Natural killer cell (primary cell): ENCODE measurements at regions not wholly inside any gene's neighbourhood (a gene's known extent, or its start where the extent isn't known, plus 50 kb on each side); places are given as distances from the start of the nearest gene placed in this dataset.
A peak's percentile ranks its signal among the peaks of the same experiment; 100 is the strongest.

Experiments used
- ATAC-seq, 3 donors: fragments of 150-1000 bp in 2 of 3; fragments of 200-7000 bp in 1 of 3; cut with Tn5 transposase; 1 replicate in 1 of 3; 2 replicates in 2 of 3; pipeline ENCODE4 v1.10.0; 2021; ENCODE audit warnings: mild to moderate bottlenecking in 2 of 3, moderate library complexity in 2 of 3
- DNase-seq, 2 donors: peaks; one replicate each; pipeline versions ENCODE4 v3.0.0 to v3.0.0-alpha.2; 2013 to 2021; ENCODE audit warnings: mixed read lengths in 1 of 2
- H3K27ac ChIP-seq: one replicate; pipeline ENCODE4 v1.5.1; 2013; ENCODE audit warnings: mild to moderate bottlenecking, low read length
- H3K27me3 ChIP-seq: one replicate; pipeline ENCODE4 v1.6.1; 2013; ENCODE audit warnings: low read length; ENCODE audit not compliant: control insufficient read depth, insufficient read depth
- H3K36me3 ChIP-seq: one replicate; pipeline ENCODE4 v1.6.1; 2013; ENCODE audit warnings: low read length; ENCODE audit not compliant: control insufficient read depth, insufficient read depth
- H3K4me1 ChIP-seq: one replicate; pipeline ENCODE4 v1.6.1; 2013; ENCODE audit warnings: low read length; ENCODE audit not compliant: control insufficient read depth, insufficient read depth
- H3K4me3 ChIP-seq: one replicate; pipeline ENCODE4 v1.5.1; 2013; ENCODE audit warnings: low read length
- H3K9me3 ChIP-seq: one replicate; pipeline ENCODE4 v1.6.1; 2013; ENCODE audit warnings: low read length; ENCODE audit not compliant: control insufficient read depth, insufficient read depth
- H3K27ac Mint-ChIP-seq, 2 donors: one replicate each; pipeline ENCODE4 v1.8.0; 2022; ENCODE audit warnings: mild to moderate bottlenecking in 2 of 2, mixed read lengths in 2 of 2, moderate library complexity in 1 of 2
- H3K27me3 Mint-ChIP-seq, 2 donors: one replicate each; pipeline ENCODE4 v1.8.0; 2022; ENCODE audit warnings: low read depth in 2 of 2, mixed read lengths in 2 of 2
- H3K36me3 Mint-ChIP-seq: one replicate; pipeline ENCODE4 v1.8.0; 2022; ENCODE audit warnings: mixed read lengths
- H3K4me1 Mint-ChIP-seq, 2 donors: one replicate each; pipeline ENCODE4 v1.8.0; 2022; ENCODE audit warnings: mixed read lengths in 2 of 2
- H3K4me3 Mint-ChIP-seq: one replicate; pipeline ENCODE4 v1.8.0; 2022; ENCODE audit warnings: mild to moderate bottlenecking, moderate library complexity, mixed read lengths
- H3K9me3 Mint-ChIP-seq, 2 donors: one replicate each; pipeline ENCODE4 v1.8.0; 2022; ENCODE audit warnings: mixed read lengths in 2 of 2
- CTCF ChIP-seq: fragments of 200-600 bp; IDR thresholded peaks from one replicate; pipeline ENCODE4 v1.8.0; 2022; ENCODE audit warnings: antibody characterized with exemption
- WGBS: methylation state at CpG from one replicate; pipeline ENCODE4 v1.1.7; 2013; ENCODE audit warnings: missing lambda C conversion rate; ENCODE audit not compliant: insufficient coverage; 5-methylcytosine and 5-hydroxymethylcytosine counted together
- intact Hi-C: fragments of 100-400 bp; cut with micrococcal nuclease; formaldehyde crosslinking; loops from one replicate; pipeline ENCODE4 v1.14.2; 2022

- no peak overlapping the region for H3K4me3 ChIP-seq
- H3K27me3 ChIP-seq, result no peaks in the 10 kb centered on the region
- DNase-seq (no peak), ATAC-seq (no peak)
- intact Hi-C loops, result no loop called here
- no peaks in the 10 kb centered on the region for H3K4me1 ChIP-seq
- no peaks in the 10 kb centered on the region for H3K27me3 Mint-ChIP-seq
- no peaks in the 10 kb centered on the region for H3K4me1 Mint-ChIP-seq
- no peaks in the 10 kb centered on the region for H3K9me3 ChIP-seq
- H3K4me3 Mint-ChIP-seq, result no peak overlapping the region
- no peak for TF ChIP-seq CTCF
- no peaks in the 10 kb centered on the region for H3K36me3 Mint-ChIP-seq
- WGBS, result no CpG with 5 or more reads among the region's 1 CpG
- H3K9me3 Mint-ChIP-seq, result peaks cover 13 to 21% of the 10 kb centered on the region in 2 donors
- H3K27ac ChIP-seq, result no peak overlapping the region
- H3K36me3 ChIP-seq, result no peaks in the 10 kb centered on the region
- H3K27ac Mint-ChIP-seq, result no peak overlapping the region
Measured at GRCh38 chr1:83593073-83593472, 405.9 kb downstream of the TTLL7 start.

- H3K36me3 Mint-ChIP-seq, result no peaks in the 10 kb centered on the region
- ATAC-seq (no peak), DNase-seq (no peak)
- H3K27me3 Mint-ChIP-seq, result no peaks in the 10 kb centered on the region
- H3K4me1 Mint-ChIP-seq, result no peaks in the 10 kb centered on the region
- no peaks in the 10 kb centered on the region for H3K27me3 ChIP-seq
- no peaks in the 10 kb centered on the region for H3K36me3 ChIP-seq
- no peak overlapping the region for H3K4me3 ChIP-seq
- intact Hi-C loops, result no loop called here
- H3K4me1 ChIP-seq, result no peaks in the 10 kb centered on the region
- H3K9me3 Mint-ChIP-seq, result peaks cover 13 to 18% of the 10 kb centered on the region in 2 donors
- H3K9me3 ChIP-seq, result no peaks in the 10 kb centered on the region
- no peak overlapping the region for H3K27ac ChIP-seq
- no peak for TF ChIP-seq CTCF
- H3K4me3 Mint-ChIP-seq, result no peak overlapping the region
- no peak overlapping the region for H3K27ac Mint-ChIP-seq
Measured at GRCh38 chr1:83588140-83588539, 410.8 kb downstream of the TTLL7 start.

- no peak overlapping the region for H3K27ac Mint-ChIP-seq
- H3K9me3 Mint-ChIP-seq, result peaks cover 15% of the 10 kb centered on the region in 2 donors
- Histone ChIP-seq H3K9me3 (peaks cover 7% of the 10 kb centered on the region), H3K27ac (no peak overlapping the region), H3K36me3 (no peaks in the 10 kb centered on the region), H3K27me3 (no peaks in the 10 kb centered on the region), H3K4me1 (no peaks in the 10 kb centered on the region), H3K4me3 (no peak overlapping the region)
- ATAC-seq, result no peak
- no peaks in the 10 kb centered on the region for H3K27me3 Mint-ChIP-seq
- DNase-seq, result peak in 1 of 2 donors; percentile 53
- TF ChIP-seq CTCF, result no peak
- intact Hi-C loops, result no loop called here
- no peaks in the 10 kb centered on the region for H3K36me3 Mint-ChIP-seq
- H3K4me3 Mint-ChIP-seq, result no peak overlapping the region
- WGBS, result 85% methylated on average over 4 of the region's 4 CpGs
- no peaks in the 10 kb centered on the region for H3K4me1 Mint-ChIP-seq
Measured at GRCh38 chr1:83583351-83584014, 415.4 kb downstream of the TTLL7 start.

- intact Hi-C loops, result no loop called here
- no peaks in the 10 kb centered on the region for H3K4me1 ChIP-seq
- H3K36me3 ChIP-seq, result no peaks in the 10 kb centered on the region
- H3K27ac ChIP-seq, result no peak overlapping the region
- H3K4me3 ChIP-seq, result no peak overlapping the region
- Mint-ChIP-seq H3K27me3 (no peaks in the 10 kb centered on the region), H3K36me3 (no peaks in the 10 kb centered on the region), H3K9me3 (peaks cover 7 to 14% of the 10 kb centered on the region in 2 donors), H3K27ac (no peak overlapping the region), H3K4me1 (no peaks in the 10 kb centered on the region), H3K4me3 (no peak overlapping the region)
- DNase-seq (no peak), ATAC-seq (no peak)
- peaks cover 7% of the 10 kb centered on the region for H3K9me3 ChIP-seq
- TF ChIP-seq CTCF, result no peak
- no peaks in the 10 kb centered on the region for H3K27me3 ChIP-seq
- 88% methylated on average over 7 of the region's 8 CpGs for WGBS
Measured at GRCh38 chr1:83581747-83582146, 417.2 kb downstream of the TTLL7 start.
